Mesenchymal stem cell (in vitro differentiated cells and primary cell): ENCODE measurements at regions not wholly inside any gene's neighbourhood (a gene's known extent, or its start where the extent isn't known, plus 50 kb on each side); places are given as distances from the start of the nearest gene placed in this dataset.
"Not testable (repeated sequence)": the region's sequence is repeated elsewhere in the genome, so short reads cannot be mapped to it uniquely, and the experiment has no call there.

Experiments
- DNase-seq: peaks from one replicate; pipeline ENCODE4 v3.0.0-alpha.2; 2013
- H2AFZ ChIP-seq: one replicate; pipeline ENCODE4 v1.6.1; 2013; ENCODE audit warnings: low read depth, mild to moderate bottlenecking, control low read depth, inconsistent platforms, low read length, moderate library complexity
- H2AK5ac ChIP-seq: 2 replicates; pipeline ENCODE4 v1.6.1; 2013; ENCODE audit warnings: low read length, moderate library complexity, mild to moderate bottlenecking, inconsistent platforms; ENCODE audit not compliant: severe bottlenecking
- H2BK120ac ChIP-seq: one replicate; pipeline ENCODE4 v1.6.1; 2013; ENCODE audit warnings: low read depth, mild to moderate bottlenecking, inconsistent platforms, low read length, moderate library complexity
- H2BK12ac ChIP-seq, 2 experiments: one replicate each; pipeline ENCODE4 v1.6.1; 2013; ENCODE audit warnings: inconsistent platforms in 2 of 2, low read length in 2 of 2, mild to moderate bottlenecking in 2 of 2, moderate library complexity in 2 of 2, control low read depth in 1 of 2
- H2BK15ac ChIP-seq: one replicate; pipeline ENCODE4 v1.6.1; 2013; ENCODE audit warnings: mild to moderate bottlenecking, low read depth, inconsistent platforms; ENCODE audit not compliant: poor library complexity, severe bottlenecking
- H2BK5ac ChIP-seq: 2 replicates; pipeline ENCODE4 v1.6.1; 2013; ENCODE audit warnings: low read depth, mild to moderate bottlenecking, low read length, control low read depth, inconsistent platforms; ENCODE audit not compliant: poor library complexity, severe bottlenecking
- H3K14ac ChIP-seq, 2 experiments: one replicate each; pipeline ENCODE4 v1.6.1; 2013; ENCODE audit warnings: inconsistent platforms in 2 of 2, low read length in 2 of 2, control low read depth in 1 of 2, mild to moderate bottlenecking in 1 of 2, moderate library complexity in 1 of 2
- H3K18ac ChIP-seq, 2 experiments: one replicate each; pipeline ENCODE4 v1.6.1; 2013; ENCODE audit warnings: inconsistent platforms in 2 of 2, low read length in 2 of 2, control low read depth in 1 of 2, low read depth in 1 of 2, mild to moderate bottlenecking in 1 of 2
- H3K23ac ChIP-seq, 2 experiments: one replicate each; pipeline ENCODE4 v1.6.1; 2013; ENCODE audit warnings: inconsistent platforms in 2 of 2, low read length in 2 of 2, mild to moderate bottlenecking in 2 of 2, moderate library complexity in 2 of 2, control low read depth in 1 of 2
- H3K27ac ChIP-seq: 2 replicates; pipeline ENCODE4 v1.5.1; 2013; ENCODE audit warnings: mild to moderate bottlenecking, moderate library complexity, low read length, control low read depth, inconsistent platforms; ENCODE audit not compliant: poor library complexity, severe bottlenecking
- H3K27me3 ChIP-seq, 2 experiments: 2 replicates each; pipeline versions ENCODE4 v1.6.1 to v1.7.0; 2013; ENCODE audit warnings: low read length in 2 of 2, mild to moderate bottlenecking in 2 of 2, moderate library complexity in 2 of 2, control low read depth in 1 of 2, inconsistent platforms in 1 of 2; ENCODE audit not compliant: control insufficient read depth in 1 of 2, insufficient read depth in 1 of 2
- H3K36me3 ChIP-seq, 2 experiments: 2 replicates each; pipeline versions ENCODE4 v1.6.1 to v1.7.0; 2013; ENCODE audit warnings: low read length in 2 of 2, control low read depth in 1 of 2, inconsistent platforms in 1 of 2, low read depth in 1 of 2, mild to moderate bottlenecking in 1 of 2; ENCODE audit not compliant: insufficient read depth in 2 of 2, control insufficient read depth in 1 of 2
- H3K4ac ChIP-seq, 2 experiments: one replicate each; pipeline ENCODE4 v1.6.1; 2013; ENCODE audit warnings: inconsistent platforms in 2 of 2, low read length in 2 of 2, mild to moderate bottlenecking in 2 of 2, moderate library complexity in 2 of 2, control low read depth in 1 of 2, low read depth in 1 of 2
- H3K4me1 ChIP-seq: 2 replicates; pipeline ENCODE4 v1.6.1; 2013; ENCODE audit warnings: low read depth, low read length, control low read depth; ENCODE audit not compliant: control insufficient read depth, insufficient read depth
- H3K4me2 ChIP-seq: 2 replicates; pipeline ENCODE4 v1.6.1; 2013; ENCODE audit warnings: low read length, mild to moderate bottlenecking, inconsistent platforms; ENCODE audit not compliant: poor library complexity, severe bottlenecking
- H3K4me3 ChIP-seq, 2 experiments: 2 replicates each; pipeline versions ENCODE4 v1.5.1 to v1.7.0; 2013; ENCODE audit warnings: low read length in 2 of 2, mild to moderate bottlenecking in 2 of 2, control low read depth in 1 of 2, low read depth in 1 of 2; ENCODE audit not compliant: insufficient read depth in 1 of 2
- H3K79me1 ChIP-seq: replicated peaks from 2 replicates; pipeline ENCODE4 v1.6.1; 2013; ENCODE audit warnings: mild to moderate bottlenecking, control low read depth, low read length, inconsistent platforms; ENCODE audit not compliant: poor library complexity, severe bottlenecking
- H3K9ac ChIP-seq: 2 replicates; pipeline ENCODE4 v1.7.0; 2013; ENCODE audit warnings: mild to moderate bottlenecking, low read length, moderate library complexity
- H3K9me3 ChIP-seq: 2 replicates; pipeline ENCODE4 v1.7.0; 2013; ENCODE audit warnings: mild to moderate bottlenecking, low read length; ENCODE audit not compliant: control insufficient read depth
- H4K8ac ChIP-seq: one replicate; pipeline ENCODE4 v1.6.1; 2013; ENCODE audit warnings: inconsistent platforms, mild to moderate bottlenecking, low read length, moderate library complexity
- H4K91ac ChIP-seq: one replicate; pipeline ENCODE4 v1.6.1; 2013; ENCODE audit warnings: mild to moderate bottlenecking, low read length, inconsistent platforms
- whole genome bisulfite sequencing: methylation state at CpG from one replicate; pipeline ENCODE4 v1.1.7; 2013; ENCODE audit warnings: mixed read lengths; 5-methylcytosine and 5-hydroxymethylcytosine counted together

DNA sequence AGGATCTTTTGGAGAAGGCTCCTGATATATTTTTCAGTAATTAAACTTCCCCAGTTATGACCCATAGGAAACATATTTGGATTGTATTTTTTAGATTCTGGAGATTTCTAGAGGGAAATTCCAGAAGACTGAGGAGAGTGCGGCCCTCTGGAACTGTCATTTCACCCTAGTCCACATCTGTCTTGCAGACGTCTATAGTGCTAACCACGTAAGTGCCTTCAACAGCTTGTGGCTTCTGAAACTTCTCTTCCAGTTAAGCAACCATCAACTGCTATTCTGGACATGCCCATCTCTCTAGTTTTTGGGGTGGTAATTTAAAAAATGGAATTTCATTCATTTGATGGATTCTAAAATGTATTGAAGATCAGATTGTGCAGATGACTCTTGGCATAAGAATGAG lies 1098.8 kb downstream of the TMEM121 start:
- no peak overlapping the region for H3K4me2 ChIP-seq
- H3K79me1 ChIP-seq = no peaks in the 10 kb centered on the region
- H3K4ac ChIP-seq = no peak overlapping the region
- H4K91ac ChIP-seq = no peak overlapping the region
- no peak overlapping the region for H3K14ac ChIP-seq
- no peak overlapping the region for H3K4me3 ChIP-seq
- H3K36me3 ChIP-seq = no peaks in the 10 kb centered on the region
- 92% methylated on average over 3 of the region's 3 CpGs for WGBS
- H3K4me1 ChIP-seq = no peaks in the 10 kb centered on the region
- no peak overlapping the region for H3K23ac ChIP-seq
- H2AK5ac ChIP-seq = no peak overlapping the region
- no peaks in the 10 kb centered on the region for H3K27me3 ChIP-seq
- H2BK12ac ChIP-seq = no peak overlapping the region
- no peak overlapping the region for H2BK5ac ChIP-seq
- no peak overlapping the region for H4K8ac ChIP-seq
- H3K27ac ChIP-seq = no peak overlapping the region
- H3K18ac ChIP-seq = no peak overlapping the region
- H3K9me3 ChIP-seq = no peaks in the 10 kb centered on the region
- no peak overlapping the region for H2BK120ac ChIP-seq
- H2BK15ac ChIP-seq = no peak overlapping the region
- H3K9ac ChIP-seq = no peak overlapping the region
- DNase-seq = no peak
- no peak overlapping the region for H2AFZ ChIP-seq

DNA sequence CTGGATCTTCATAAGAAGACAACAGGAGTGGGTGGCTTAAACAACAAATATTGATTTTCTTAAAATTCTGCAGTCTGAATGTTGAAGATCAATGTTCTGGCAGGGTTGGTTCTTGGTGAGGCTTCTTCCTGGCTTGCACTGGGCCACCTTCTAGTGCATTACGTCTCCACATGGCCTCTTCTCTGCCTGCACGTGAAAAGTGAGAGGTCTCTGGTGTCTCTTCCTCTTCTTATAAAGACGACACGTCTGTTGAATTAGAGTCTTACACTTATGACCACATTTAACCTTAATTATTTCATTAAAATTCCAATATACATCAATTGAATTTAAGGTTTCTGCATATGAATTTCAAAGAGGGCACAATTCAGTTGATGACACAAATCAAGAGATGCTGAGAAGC lies 1100.1 kb downstream of the TMEM121 start:
- H3K14ac ChIP-seq, H2AFZ ChIP-seq, H3K36me3 ChIP-seq, H3K27me3 ChIP-seq, H2BK15ac ChIP-seq, H3K9me3 ChIP-seq, H3K4me1 ChIP-seq, H2BK12ac ChIP-seq, H3K4me3 ChIP-seq, H2BK120ac ChIP-seq, H3K79me1 ChIP-seq, H4K8ac ChIP-seq, H3K27ac ChIP-seq, H3K9ac ChIP-seq, H3K4ac ChIP-seq, H4K91ac ChIP-seq, H2BK5ac ChIP-seq, H2AK5ac ChIP-seq, H3K23ac ChIP-seq, H3K4me2 ChIP-seq, H3K18ac ChIP-seq, DNase-seq: not testable (repeated sequence)
- 83% methylated on average over 1 of the region's 4 CpGs for WGBS

DNA sequence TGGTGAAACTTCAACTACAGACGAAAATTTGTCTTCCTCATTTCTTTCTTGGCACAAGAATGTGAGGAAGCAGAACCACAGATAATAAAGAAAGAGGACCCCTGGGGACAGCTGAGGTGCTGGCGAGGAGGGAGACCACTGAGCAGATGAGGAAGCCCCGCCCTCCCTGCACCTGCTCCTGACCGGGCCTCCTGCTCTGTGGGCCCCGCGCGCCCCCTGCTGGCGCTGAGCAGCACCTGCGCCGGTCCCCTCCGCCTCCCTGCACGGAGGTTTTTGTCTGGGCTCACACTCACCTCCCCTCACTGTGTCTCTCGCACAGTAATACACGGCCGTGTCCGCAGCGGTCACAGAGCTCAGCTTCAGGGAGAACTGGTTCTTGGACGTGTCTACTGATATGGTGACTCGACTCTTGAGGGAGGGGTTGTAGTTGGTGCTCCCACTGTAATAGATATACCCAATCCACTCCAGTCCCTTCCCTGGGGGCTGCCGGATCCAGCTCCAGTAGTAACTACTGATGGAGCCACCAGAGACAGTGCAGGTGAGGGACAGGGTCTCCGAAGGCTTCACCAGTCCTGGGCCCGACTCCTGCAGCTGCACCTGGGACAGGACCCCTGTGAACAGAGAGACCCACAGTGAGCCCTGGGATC lies 1100.7 kb downstream of the TMEM121 start:
- DNase-seq, H3K36me3 ChIP-seq, H2AFZ ChIP-seq, H3K4ac ChIP-seq, H3K79me1 ChIP-seq, H3K27ac ChIP-seq, H3K18ac ChIP-seq, H3K4me2 ChIP-seq, H3K23ac ChIP-seq, H2BK15ac ChIP-seq, H3K27me3 ChIP-seq, H3K4me1 ChIP-seq, H3K9ac ChIP-seq, H4K8ac ChIP-seq, H2AK5ac ChIP-seq, H3K9me3 ChIP-seq, H2BK12ac ChIP-seq, H2BK120ac ChIP-seq, H4K91ac ChIP-seq, H3K4me3 ChIP-seq, H2BK5ac ChIP-seq, H3K14ac ChIP-seq: not testable (repeated sequence)
- 78% methylated on average over 6 of the region's 22 CpGs for WGBS

DNA sequence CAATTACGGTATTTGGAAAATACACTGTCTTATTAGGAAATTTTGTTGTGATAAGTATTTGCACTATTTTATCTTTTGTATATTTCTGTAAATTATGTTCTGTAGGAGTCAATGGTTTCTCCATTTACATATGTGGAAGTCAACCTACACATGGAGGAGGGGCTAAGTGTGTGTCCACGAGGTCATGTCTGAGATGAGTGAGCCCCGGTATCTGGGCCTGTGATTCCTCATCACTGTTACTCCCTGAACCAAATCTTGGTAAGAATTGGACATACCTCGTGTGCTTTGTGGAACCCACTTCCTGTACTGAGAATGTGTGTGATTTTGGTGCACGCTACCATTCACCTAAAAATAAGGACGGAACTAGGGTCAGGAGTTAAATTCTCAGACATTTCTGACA lies 1105.5 kb downstream of the TMEM121 start:
- Histone ChIP-seq H4K8ac (no peak overlapping the region), H3K9ac (no peak overlapping the region), H3K36me3 (no peaks in the 10 kb centered on the region), H2BK12ac (no peak overlapping the region), H2BK5ac (no peak overlapping the region), H3K79me1 (no peaks in the 10 kb centered on the region), H3K9me3 (no peaks in the 10 kb centered on the region), H3K4me1 (no peaks in the 10 kb centered on the region), H2AFZ (no peak overlapping the region), H3K4me3 (no peak overlapping the region), H3K27me3 (no peaks in the 10 kb centered on the region), H3K23ac (no peak overlapping the region), H3K4ac (no peak overlapping the region), H4K91ac (no peak overlapping the region), H2BK120ac (no peak overlapping the region), H3K27ac (no peak overlapping the region), H3K4me2 (no peak overlapping the region), H2AK5ac (no peak overlapping the region), H3K14ac (no peak overlapping the region), H3K18ac (no peak overlapping the region), H2BK15ac (no peak overlapping the region)
- 45% methylated on average over 3 of the region's 6 CpGs for WGBS
- no peak for DNase-seq
